D721Med (cell line): ENCODE measurements at regions not wholly inside any gene's neighbourhood (a gene's known extent, or its start where the extent isn't known, plus 50 kb on each side); places are given as distances from the start of the nearest gene placed in this dataset.

Experiments used
- DNase-seq: peaks from one replicate; pipeline ENCODE4 v3.0.0; 2011; ENCODE audit warnings: low spot score; ENCODE audit not compliant: insufficient read length
- FAIRE-seq: peaks from 2 replicates; lab custom pipeline; 2011; peaks lifted over from hg19 to GRCh38; lab: Jason Lieb, UNC
- CTCF ChIP-seq: IDR thresholded peaks from 2 replicates; pipeline ENCODE4 v1.5.1; 2012; ENCODE audit warnings: mild to moderate bottlenecking, control low read depth; ENCODE audit not compliant: insufficient read depth; ENCODE audit errors: missing control alignments

DNA sequence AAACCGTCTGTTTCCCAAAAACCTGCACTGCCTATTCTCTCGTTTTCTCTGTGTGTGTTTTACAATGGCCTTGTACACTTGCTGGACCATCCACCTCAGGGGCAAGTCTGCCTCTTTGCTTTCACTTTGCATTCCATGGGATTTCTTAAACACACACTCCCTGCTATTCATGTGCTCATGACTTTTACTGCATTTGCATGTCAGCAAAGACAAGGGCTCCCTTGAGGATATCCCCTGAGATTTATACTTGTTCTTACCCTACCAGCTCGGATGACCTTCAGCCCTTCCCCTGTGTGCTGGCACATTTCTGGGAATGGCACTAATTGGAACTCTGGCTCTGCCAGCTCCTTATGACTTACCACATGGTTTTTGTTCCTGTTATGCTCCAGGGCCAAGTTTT lies 386.9 kb downstream of the AMY1C start:
- no peak for TF ChIP-seq CTCF
- FAIRE-seq = no peak
- no peak for DNase-seq

DNA sequence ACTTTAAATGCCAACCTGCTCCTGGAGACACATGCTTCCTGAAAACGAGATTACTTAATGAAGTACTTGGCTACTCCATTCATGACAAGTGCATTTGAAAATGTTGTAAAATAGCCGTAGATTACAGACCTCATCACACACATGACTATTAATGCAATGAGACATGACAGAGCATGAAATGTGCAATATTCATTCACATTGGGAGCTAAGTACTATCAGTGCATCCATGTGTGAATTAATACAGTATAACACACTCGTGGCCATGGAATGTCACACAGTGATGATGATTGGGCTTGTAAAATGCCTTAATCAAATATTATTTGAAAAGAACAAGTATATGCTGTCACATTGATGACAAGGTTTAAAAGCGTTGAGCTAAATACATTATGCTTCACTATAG lies 407.0 kb downstream of the AMY1C start:
- no peak for DNase-seq
- no peak for TF ChIP-seq CTCF
- no peak for FAIRE-seq

GRCh38 chr1:104163912-104164476 lies 414.3 kb downstream of the AMY1C start:
- FAIRE-seq = no peak
- no peak for TF ChIP-seq CTCF
- DNase-seq = no peak

DNA sequence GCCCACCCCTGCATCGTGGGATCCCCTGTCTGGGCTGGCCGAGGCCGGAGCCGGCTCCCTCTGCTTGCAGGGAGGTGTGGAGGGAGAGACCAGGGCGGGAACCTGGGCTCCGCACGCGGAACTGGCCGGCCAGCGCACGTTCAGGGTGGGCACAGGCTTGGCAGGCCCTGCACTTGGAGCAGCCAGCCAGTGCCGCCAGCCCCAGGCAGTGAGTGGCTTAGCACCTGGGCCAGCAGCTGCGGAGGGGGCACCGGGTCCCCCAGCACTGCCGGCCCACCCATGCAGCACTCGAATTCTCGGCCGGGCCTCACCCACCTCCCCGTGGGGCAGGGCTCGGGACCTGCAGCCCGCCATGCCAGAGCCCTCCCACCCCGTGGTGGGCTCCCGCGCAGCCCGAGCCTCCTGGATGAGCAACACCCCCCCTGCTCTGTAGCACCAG lies 422.6 kb downstream of the AMY1C start:
- DNase-seq = no peak
- TF ChIP-seq CTCF = no peak
- no peak for FAIRE-seq

- FAIRE-seq = no peak
- no peak for TF ChIP-seq CTCF
- no peak for DNase-seq
Observed at GRCh38 chr1:104182251-104182650, 432.6 kb downstream of the AMY1C start.

- DNase-seq = no peak
- FAIRE-seq = no peak
- no peak for TF ChIP-seq CTCF
Observed at GRCh38 chr1:104189207-104189606, 439.5 kb downstream of the AMY1C start.

DNA sequence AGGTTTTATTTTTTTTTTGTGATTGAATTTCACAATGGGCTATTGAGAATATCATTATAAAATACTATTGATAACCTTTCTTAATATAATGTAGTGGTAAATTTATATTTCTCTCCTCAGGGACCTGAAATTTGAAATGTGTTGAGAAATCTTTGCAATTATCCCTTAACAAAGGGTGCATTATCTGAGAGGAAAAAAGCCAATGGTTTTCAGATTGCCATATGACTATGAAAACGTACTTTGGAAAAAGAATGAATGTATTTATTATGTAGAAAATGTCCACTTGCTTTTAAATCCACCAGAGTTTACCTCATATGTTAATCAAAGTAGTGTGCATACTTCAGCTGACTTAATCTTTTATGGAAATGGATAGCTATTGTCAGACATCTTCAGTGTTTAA lies 441.1 kb downstream of the AMY1C start:
- FAIRE-seq (no peak), DNase-seq (no peak)
- no peak for TF ChIP-seq CTCF
